T-cell (primary cell): ENCODE measurements at regions not wholly inside any gene's neighbourhood (a gene's known extent, or its start where the extent isn't known, plus 50 kb on each side); places are given as distances from the start of the nearest gene placed in this dataset.
A peak's percentile ranks its signal among the peaks of the same experiment; 100 is the strongest.

Experiments used
- ATAC-seq, 4 experiments: fragments of 200-7000 bp in 3 of 4; fragments of 150-1000 bp in 1 of 4; cut with Tn5 transposase; replicated peaks in 1 of 4; 1 replicate in 3 of 4; 2 replicates in 1 of 4; pipeline ENCODE4 v1.10.0; 2021; ENCODE audit warnings: moderate library complexity in 3 of 4, mild to moderate bottlenecking in 2 of 4, moderate number of reproducible peaks in 1 of 4
- CTCF ChIA-PET, 2 donors: fragments of 300-600 bp; sonication (Branson Sonifier 250); formaldehyde crosslinking; loops; one replicate each; lab custom pipeline; 2022; ENCODE audit warnings: antibody characterized with exemption in 2 of 2; lab: Charles Lee
- POLR2A ChIA-PET, 2 donors: fragments of 300-600 bp; sonication (Branson Sonifier 250); formaldehyde crosslinking; loops; one replicate each; lab custom pipeline; 2022; ENCODE audit warnings: antibody characterized with exemption in 2 of 2; lab: Charles Lee
- DNase-seq, 35 experiments: peaks; one replicate each; pipeline versions ENCODE4 v3.0.0 to v3.0.0-alpha.2; 2013 to 2023
- H3K27ac ChIP-seq: one replicate; pipeline ENCODE4 v1.5.1; 2013; ENCODE audit warnings: low read length
- H3K27me3 ChIP-seq, 2 experiments: replicated peaks in 1 of 2; 1 replicate in 1 of 2; 2 replicates in 1 of 2; pipeline versions ENCODE4 v1.6.1 to v1.7.0; 2013; ENCODE audit warnings: low read length in 1 of 2, mixed read lengths in 1 of 2; ENCODE audit not compliant: control insufficient read depth in 2 of 2, insufficient read depth in 2 of 2; ENCODE audit errors: extremely low read depth in 1 of 2
- H3K36me3 ChIP-seq, 2 donors: 1 replicate in 1 of 2; 2 replicates in 1 of 2; pipeline versions ENCODE4 v1.6.1 to v1.7.0; 2013; ENCODE audit warnings: low read length in 1 of 2; ENCODE audit not compliant: control insufficient read depth in 2 of 2, insufficient read depth in 1 of 2; ENCODE audit errors: extremely low read depth in 1 of 2
- H3K4me1 ChIP-seq, 2 experiments: 1 replicate in 1 of 2; 2 replicates in 1 of 2; pipeline versions ENCODE4 v1.6.1 to v1.7.0; 2013; ENCODE audit warnings: low read length in 2 of 2, mixed read lengths in 1 of 2; ENCODE audit not compliant: insufficient read depth in 2 of 2, control insufficient read depth in 1 of 2; ENCODE audit errors: extremely low read depth in 1 of 2
- H3K4me3 ChIP-seq, 2 donors: 1 replicate in 1 of 2; 2 replicates in 1 of 2; pipeline versions ENCODE4 v1.5.1 to v1.7.0; 2013; ENCODE audit warnings: mild to moderate bottlenecking in 2 of 2, low read length in 1 of 2, moderate library complexity in 1 of 2; ENCODE audit not compliant: control insufficient read depth in 1 of 2; ENCODE audit errors: extremely low read depth in 1 of 2
- H3K9me3 ChIP-seq: 2 replicates; pipeline ENCODE4 v1.7.0; 2013
- H3K27ac Mint-ChIP-seq, 2 donors: one replicate each; pipeline ENCODE4 v1.8.0; 2020 to 2021; ENCODE audit warnings: mild to moderate bottlenecking in 2 of 2, mixed read lengths in 2 of 2
- H3K27me3 Mint-ChIP-seq, 2 donors: one replicate each; pipeline ENCODE4 v1.8.0; 2021 to 2022; ENCODE audit warnings: mixed read lengths in 2 of 2
- H3K36me3 Mint-ChIP-seq: one replicate; pipeline ENCODE4 v1.8.0; 2021; ENCODE audit warnings: mixed read lengths
- H3K4me1 Mint-ChIP-seq, 3 donors: one replicate each; pipeline ENCODE4 v1.8.0; 2020 to 2022; ENCODE audit warnings: mixed read lengths in 3 of 3, mild to moderate bottlenecking in 1 of 3
- H3K4me3 Mint-ChIP-seq, 3 donors: one replicate each; pipeline ENCODE4 v1.8.0; 2020 to 2022; ENCODE audit warnings: mild to moderate bottlenecking in 3 of 3, mixed read lengths in 3 of 3, moderate library complexity in 3 of 3
- H3K9me3 Mint-ChIP-seq, 3 donors: one replicate each; pipeline ENCODE4 v1.8.0; 2020 to 2022; ENCODE audit warnings: mixed read lengths in 3 of 3
- WGBS: methylation state at CpG from one replicate; pipeline ENCODE4 v1.1.5; 2013; ENCODE audit warnings: missing lambda C conversion rate; ENCODE audit not compliant: insufficient coverage; 5-methylcytosine and 5-hydroxymethylcytosine counted together

GRCh38 chr3:68315546-68315945, 616.8 kb downstream of the TAFA4 start:
- Histone ChIP-seq H3K9me3 (no peaks in the 10 kb centered on the region), H3K36me3 (no peaks in the 10 kb centered on the region), H3K4me3 (no peak overlapping the region), H3K4me1 (no peaks in the 10 kb centered on the region), H3K27ac (no peak overlapping the region), H3K27me3 (no peaks in the 10 kb centered on the region)
- POLR2A ChIA-PET: interaction anchor here in 1 of 2 donors (0.6 kb wide), 1 partner anchor 113 kb away, joined by 3 read pairs; no protein-coding TSS in a partner anchor
- H3K36me3 Mint-ChIP-seq: peaks cover 15% of the 10 kb centered on the region
- no peak for DNase-seq
- H3K27ac Mint-ChIP-seq: no peak overlapping the region
- no peak for ATAC-seq
- 75% methylated on average over 1 of the region's 1 CpG for WGBS
- H3K4me1 Mint-ChIP-seq: no peaks in the 10 kb centered on the region
- H3K4me3 Mint-ChIP-seq: no peak overlapping the region
- CTCF ChIA-PET: interaction anchor here in 1 of 2 donors (0.6 kb wide), 1 partner anchor 330 kb away, joined by 3 read pairs; no protein-coding TSS in a partner anchor
- peaks cover 6 to 13% (median 13%) of the 10 kb centered on the region in 3 donors for H3K9me3 Mint-ChIP-seq
- no peaks in the 10 kb centered on the region for H3K27me3 Mint-ChIP-seq

GRCh38 chr3:68306571-68306970, 625.8 kb downstream of the TAFA4 start:
- no peak overlapping the region for H3K4me3 Mint-ChIP-seq
- no CpG with 5 or more reads among the region's 2 CpGs for WGBS
- Histone ChIP-seq H3K27me3 (no peaks in the 10 kb centered on the region), H3K4me1 (no peaks in the 10 kb centered on the region), H3K9me3 (no peaks in the 10 kb centered on the region), H3K27ac (no peak overlapping the region), H3K4me3 (no peak overlapping the region), H3K36me3 (no peaks in the 10 kb centered on the region)
- H3K27me3 Mint-ChIP-seq: peaks cover 0 to 3% of the 10 kb centered on the region in 2 donors
- no peak for ATAC-seq
- no peaks in the 10 kb centered on the region for H3K4me1 Mint-ChIP-seq
- DNase-seq: peak in 7 of 35 experiments; percentile 0 to 43 (median 4)
- ChIA-PET CTCF (no interaction called here), POLR2A (interaction anchor here in 1 of 2 donors (0.6 kb wide), 1 partner anchor 141 kb away, joined by 3 read pairs; no protein-coding TSS in a partner anchor)
- H3K27ac Mint-ChIP-seq: no peak overlapping the region
- H3K36me3 Mint-ChIP-seq: peaks cover 9% of the 10 kb centered on the region
- peaks cover 0 to 11% (median 7%) of the 10 kb centered on the region in 3 donors for H3K9me3 Mint-ChIP-seq

- ChIA-PET CTCF (no interaction called here), POLR2A (interaction anchor here in 1 of 2 donors (0.9 kb wide), 1 partner anchor 10 kb away, joined by 3 read pairs; no protein-coding TSS in a partner anchor)
- Mint-ChIP-seq H3K9me3 (peaks cover 5 to 9% (median 6%) of the 10 kb centered on the region in 3 donors), H3K27ac (no peak overlapping the region), H3K4me3 (no peak overlapping the region), H3K36me3 (peaks cover 4% of the 10 kb centered on the region), H3K27me3 (no peaks in the 10 kb centered on the region), H3K4me1 (no peaks in the 10 kb centered on the region)
- Histone ChIP-seq H3K9me3 (no peaks in the 10 kb centered on the region), H3K27ac (no peak overlapping the region), H3K27me3 (no peaks in the 10 kb centered on the region), H3K4me3 (no peak overlapping the region), H3K4me1 (no peaks in the 10 kb centered on the region), H3K36me3 (no peaks in the 10 kb centered on the region)
- ATAC-seq: no peak
- DNase-seq: no peak
- no CpG with 5 or more reads among the region's 1 CpG for WGBS
Observed at GRCh38 chr3:68295457-68295856, 636.9 kb downstream of the TAFA4 start.

- no peak overlapping the region for H3K4me3 ChIP-seq
- H3K9me3 ChIP-seq: no peaks in the 10 kb centered on the region
- no peaks in the 10 kb centered on the region for H3K36me3 ChIP-seq
- H3K27me3 ChIP-seq: no peaks in the 10 kb centered on the region
- H3K36me3 Mint-ChIP-seq: no peaks in the 10 kb centered on the region
- no peak for ATAC-seq
- no peak overlapping the region for H3K27ac ChIP-seq
- no peaks in the 10 kb centered on the region for H3K27me3 Mint-ChIP-seq
- no peak overlapping the region for H3K4me3 Mint-ChIP-seq
- no peaks in the 10 kb centered on the region for H3K4me1 Mint-ChIP-seq
- CTCF ChIA-PET: no interaction called here
- no peaks in the 10 kb centered on the region for H3K4me1 ChIP-seq
- no peak for DNase-seq
- H3K27ac Mint-ChIP-seq: no peak overlapping the region
- no peaks in the 10 kb centered on the region for H3K9me3 Mint-ChIP-seq
- POLR2A ChIA-PET: no interaction called here
Observed at GRCh38 chr3:68290333-68290732, 635.9 kb upstream of the SUCLG2 start.

- Mint-ChIP-seq H3K4me3 (no peak overlapping the region), H3K27me3 (no peaks in the 10 kb centered on the region), H3K27ac (no peak overlapping the region), H3K4me1 (no peaks in the 10 kb centered on the region), H3K36me3 (no peaks in the 10 kb centered on the region), H3K9me3 (no peaks in the 10 kb centered on the region)
- Histone ChIP-seq H3K9me3 (no peaks in the 10 kb centered on the region), H3K36me3 (no peaks in the 10 kb centered on the region), H3K4me3 (no peak overlapping the region), H3K27ac (no peak overlapping the region), H3K27me3 (no peaks in the 10 kb centered on the region), H3K4me1 (no peaks in the 10 kb centered on the region)
- ChIA-PET CTCF (no interaction called here), POLR2A (no interaction called here)
- no peak for DNase-seq
- no peak for ATAC-seq
- 90% methylated on average over 8 of the region's 8 CpGs for WGBS
Observed at GRCh38 chr3:68288085-68288484, 633.7 kb upstream of the SUCLG2 start.

- no peaks in the 10 kb centered on the region for H3K9me3 Mint-ChIP-seq
- POLR2A ChIA-PET: no interaction called here
- H3K27me3 Mint-ChIP-seq: peaks cover 0 to 2% of the 10 kb centered on the region in 2 donors
- no peak overlapping the region for H3K27ac Mint-ChIP-seq
- Histone ChIP-seq H3K4me1 (no peaks in the 10 kb centered on the region), H3K4me3 (no peak overlapping the region), H3K36me3 (no peaks in the 10 kb centered on the region), H3K27ac (no peak overlapping the region), H3K27me3 (no peaks in the 10 kb centered on the region), H3K9me3 (no peaks in the 10 kb centered on the region)
- H3K36me3 Mint-ChIP-seq: peaks cover 4% of the 10 kb centered on the region
- DNase-seq (no peak), ATAC-seq (no peak)
- 88% methylated on average over 2 of the region's 8 CpGs for WGBS
- CTCF ChIA-PET: no interaction called here
- no peaks in the 10 kb centered on the region for H3K4me1 Mint-ChIP-seq
- H3K4me3 Mint-ChIP-seq: no peak overlapping the region
Observed at GRCh38 chr3:68287101-68287500, 632.7 kb upstream of the SUCLG2 start.

GRCh38 chr3:68274286-68274685, 619.9 kb upstream of the SUCLG2 start:
- no peaks in the 10 kb centered on the region for H3K27me3 Mint-ChIP-seq
- no peak overlapping the region for H3K4me3 Mint-ChIP-seq
- no peaks in the 10 kb centered on the region for H3K4me1 ChIP-seq
- 60% methylated on average over 1 of the region's 1 CpG for WGBS
- ATAC-seq (no peak), DNase-seq (no peak)
- peaks cover 14% of the 10 kb centered on the region for H3K36me3 Mint-ChIP-seq
- H3K27ac ChIP-seq: no peak overlapping the region
- H3K9me3 ChIP-seq: no peaks in the 10 kb centered on the region
- H3K9me3 Mint-ChIP-seq: no peaks in the 10 kb centered on the region
- H3K27me3 ChIP-seq: no peaks in the 10 kb centered on the region
- H3K4me1 Mint-ChIP-seq: no peaks in the 10 kb centered on the region
- ChIA-PET POLR2A (no interaction called here), CTCF (no interaction called here)
- H3K4me3 ChIP-seq: no peak overlapping the region
- H3K36me3 ChIP-seq: no peaks in the 10 kb centered on the region
- no peak overlapping the region for H3K27ac Mint-ChIP-seq
